ENCODE measurements at regions not wholly inside any gene's neighbourhood (a gene's known extent, or its start where the extent isn't known, plus 50 kb on each side); places are given as distances from the start of the nearest gene placed in this dataset.
"Not testable (repeated sequence)": the region's sequence is repeated elsewhere in the genome, so short reads cannot be mapped to it uniquely, and the experiment has no call there.

DNA sequence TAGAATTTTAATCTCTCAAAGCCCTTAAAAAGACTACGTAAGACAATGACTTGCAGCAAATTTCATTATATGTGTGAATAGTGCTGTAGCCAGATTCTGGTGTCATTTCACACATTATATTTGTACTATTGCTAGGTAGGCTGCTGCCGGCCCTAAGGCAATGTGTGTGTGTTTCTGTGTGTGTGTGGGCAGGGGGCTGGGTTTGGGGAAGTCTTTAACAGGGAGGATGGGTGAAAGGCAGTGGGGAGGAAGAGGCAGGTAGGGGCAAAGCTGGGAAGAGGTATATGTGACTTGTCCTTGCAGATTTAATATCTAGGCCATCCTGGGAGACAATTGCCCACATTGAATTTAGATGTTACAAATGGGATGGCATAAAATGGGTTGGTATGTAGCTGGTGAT, 130.8 kb downstream of the MACIR start:
- H4K20me1 ChIP-seq (ENCODE audit: control insufficient read depth, insufficient read depth, low read length, poor library complexity, severe bottlenecking), result no peaks in the 10 kb centered on the region
- H3K4me2 ChIP-seq (replicated peaks; ENCODE audit: low read depth, low read length, poor library complexity, severe bottlenecking), result no peak overlapping the region
- no peak overlapping the region for H2AFZ ChIP-seq (ENCODE audit: insufficient read depth, low read depth, low read length, poor library complexity, severe bottlenecking)
- WGBS (ENCODE audit: insufficient coverage), result no CpG with 5 or more reads among the region's 2 CpGs
- H3K79me2 ChIP-seq (ENCODE audit: control insufficient read depth, insufficient read depth, low read length), result no peaks in the 10 kb centered on the region
- no peaks in the 10 kb centered on the region for H3K9me3 ChIP-seq (ENCODE audit: control extremely low read depth in 1 of 3, control insufficient read depth in 2 of 3, insufficient read depth in 1 of 3, low read length in 2 of 3)
- TF ChIP-seq, protein P1, sequence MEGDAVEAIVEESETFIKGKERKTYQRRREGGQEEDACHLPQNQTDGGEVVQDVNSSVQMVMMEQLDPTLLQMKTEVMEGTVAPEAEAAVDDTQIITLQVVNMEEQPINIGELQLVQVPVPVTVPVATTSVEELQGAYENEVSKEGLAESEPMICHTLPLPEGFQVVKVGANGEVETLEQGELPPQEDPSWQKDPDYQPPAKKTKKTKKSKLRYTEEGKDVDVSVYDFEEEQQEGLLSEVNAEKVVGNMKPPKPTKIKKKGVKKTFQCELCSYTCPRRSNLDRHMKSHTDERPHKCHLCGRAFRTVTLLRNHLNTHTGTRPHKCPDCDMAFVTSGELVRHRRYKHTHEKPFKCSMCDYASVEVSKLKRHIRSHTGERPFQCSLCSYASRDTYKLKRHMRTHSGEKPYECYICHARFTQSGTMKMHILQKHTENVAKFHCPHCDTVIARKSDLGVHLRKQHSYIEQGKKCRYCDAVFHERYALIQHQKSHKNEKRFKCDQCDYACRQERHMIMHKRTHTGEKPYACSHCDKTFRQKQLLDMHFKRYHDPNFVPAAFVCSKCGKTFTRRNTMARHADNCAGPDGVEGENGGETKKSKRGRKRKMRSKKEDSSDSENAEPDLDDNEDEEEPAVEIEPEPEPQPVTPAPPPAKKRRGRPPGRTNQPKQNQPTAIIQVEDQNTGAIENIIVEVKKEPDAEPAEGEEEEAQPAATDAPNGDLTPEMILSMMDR (IDR thresholded peaks at IDR 0.05), result no peak
- TF ChIP-seq EZH2 (IDR thresholded peaks at IDR 0.05; ENCODE audit: borderline replicate concordance, insufficient read depth, low read depth, low read length, poor library complexity, severe bottlenecking), result no peak
- no peak overlapping the region for H3K9ac ChIP-seq (ENCODE audit: low read length)
- no peaks in the 10 kb centered on the region for H3K9me3 Mint-ChIP-seq (ENCODE audit: insufficient read depth)
- POLR2A ChIA-PET, result no interaction called here
- no peaks in the 10 kb centered on the region for H3K27me3 ChIP-seq (replicated peaks in 1 of 4; ENCODE audit: control extremely low read depth in 1 of 4, control insufficient read depth in 3 of 4, insufficient read depth in 4 of 4, low read length in 3 of 4)
- no peaks in the 10 kb centered on the region for H3K36me3 ChIP-seq (replicated peaks in 1 of 2; ENCODE audit: control extremely low read depth in 1 of 2, control insufficient read depth in 1 of 2, extremely low read depth in 1 of 2, insufficient read depth in 2 of 2, low read length in 1 of 2)
- ATAC-seq (ENCODE audit: low read depth), result no peak
- no peak overlapping the region for H3K4me3 ChIP-seq (ENCODE audit: control extremely low read depth in 1 of 5, extremely low read depth in 1 of 5, insufficient read depth in 1 of 5, low read depth in 2 of 5, low read length in 4 of 5)
- H3K4me3 Mint-ChIP-seq, result no peak overlapping the region
- peaks cover 3% of the 10 kb centered on the region for H3K27me3 Mint-ChIP-seq
- CTCF ChIA-PET, result no interaction called here
- no peaks in the 10 kb centered on the region for H3K4me1 ChIP-seq (ENCODE audit: control insufficient read depth in 2 of 2, insufficient read depth in 2 of 2, low read length in 2 of 2)
- intact Hi-C loops (cut with micrococcal nuclease), result no loop called here
- H3K27ac ChIP-seq (ENCODE audit: low read length in 2 of 2), result no peak overlapping the region
- no peak for DNase-seq
- no peak overlapping the region for H3K27ac Mint-ChIP-seq
- H3K4me1 Mint-ChIP-seq, result no peaks in the 10 kb centered on the region

DNA sequence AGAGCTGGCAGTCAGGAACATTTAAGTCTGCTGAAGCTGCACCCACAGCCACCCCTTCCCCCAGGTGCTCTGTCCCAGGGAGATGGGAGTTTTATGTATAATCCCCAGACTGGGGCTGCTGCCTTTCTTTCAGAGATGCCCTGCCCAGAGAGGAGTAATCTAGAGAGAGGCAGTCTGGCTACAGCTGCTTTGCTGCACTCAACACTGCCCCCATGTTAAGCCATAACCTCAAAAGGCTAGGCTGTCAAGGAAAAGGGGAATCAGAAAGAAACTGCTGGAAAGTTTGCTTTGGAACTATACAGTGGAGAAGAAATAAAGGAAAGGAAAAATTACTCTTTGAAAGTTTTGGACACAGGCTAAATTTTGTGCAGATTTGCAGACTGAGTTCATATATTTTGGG, 127.2 kb downstream of the MACIR start:
- H3K9me3 ChIP-seq (ENCODE audit: control extremely low read depth in 1 of 3, control insufficient read depth in 2 of 3, insufficient read depth in 1 of 3, low read length in 2 of 3), result no peaks in the 10 kb centered on the region
- ChIA-PET CTCF (no interaction called here), POLR2A (no interaction called here)
- no peaks in the 10 kb centered on the region for H3K4me1 ChIP-seq (ENCODE audit: control insufficient read depth in 2 of 2, insufficient read depth in 2 of 2, low read length in 2 of 2)
- TF ChIP-seq, protein P1 (IDR thresholded peaks at IDR 0.05), result no peak
- TF ChIP-seq EZH2 (IDR thresholded peaks at IDR 0.05; ENCODE audit: borderline replicate concordance, insufficient read depth, low read depth, low read length, poor library complexity, severe bottlenecking), result no peak
- DNase-seq, result no peak
- no peaks in the 10 kb centered on the region for H3K27me3 ChIP-seq (replicated peaks in 1 of 4; ENCODE audit: control extremely low read depth in 1 of 4, control insufficient read depth in 3 of 4, insufficient read depth in 4 of 4, low read length in 3 of 4)
- H3K9ac ChIP-seq (ENCODE audit: low read length), result no peak overlapping the region
- H3K4me1 Mint-ChIP-seq, result no peaks in the 10 kb centered on the region
- no peak overlapping the region for H3K27ac ChIP-seq (ENCODE audit: low read length in 2 of 2)
- no peaks in the 10 kb centered on the region for H3K79me2 ChIP-seq (ENCODE audit: control insufficient read depth, insufficient read depth, low read length)
- no peak overlapping the region for H3K4me3 Mint-ChIP-seq
- intact Hi-C loops (cut with micrococcal nuclease), result no loop called here
- H3K9me3 Mint-ChIP-seq (ENCODE audit: insufficient read depth), result peaks cover 5% of the 10 kb centered on the region
- H3K27me3 Mint-ChIP-seq, result peaks cover 3% of the 10 kb centered on the region
- ATAC-seq (ENCODE audit: low read depth), result no peak
- no peak overlapping the region for H2AFZ ChIP-seq (ENCODE audit: insufficient read depth, low read depth, low read length, poor library complexity, severe bottlenecking)
- no peak overlapping the region for H3K4me2 ChIP-seq (replicated peaks; ENCODE audit: low read depth, low read length, poor library complexity, severe bottlenecking)
- no peak overlapping the region for H3K27ac Mint-ChIP-seq
- H4K20me1 ChIP-seq (ENCODE audit: control insufficient read depth, insufficient read depth, low read length, poor library complexity, severe bottlenecking), result no peaks in the 10 kb centered on the region
- no peak overlapping the region for H3K4me3 ChIP-seq (ENCODE audit: control extremely low read depth in 1 of 5, extremely low read depth in 1 of 5, insufficient read depth in 1 of 5, low read depth in 2 of 5, low read length in 4 of 5)
- no peaks in the 10 kb centered on the region for H3K36me3 ChIP-seq (replicated peaks in 1 of 2; ENCODE audit: control extremely low read depth in 1 of 2, control insufficient read depth in 1 of 2, extremely low read depth in 1 of 2, insufficient read depth in 2 of 2, low read length in 1 of 2)

DNA sequence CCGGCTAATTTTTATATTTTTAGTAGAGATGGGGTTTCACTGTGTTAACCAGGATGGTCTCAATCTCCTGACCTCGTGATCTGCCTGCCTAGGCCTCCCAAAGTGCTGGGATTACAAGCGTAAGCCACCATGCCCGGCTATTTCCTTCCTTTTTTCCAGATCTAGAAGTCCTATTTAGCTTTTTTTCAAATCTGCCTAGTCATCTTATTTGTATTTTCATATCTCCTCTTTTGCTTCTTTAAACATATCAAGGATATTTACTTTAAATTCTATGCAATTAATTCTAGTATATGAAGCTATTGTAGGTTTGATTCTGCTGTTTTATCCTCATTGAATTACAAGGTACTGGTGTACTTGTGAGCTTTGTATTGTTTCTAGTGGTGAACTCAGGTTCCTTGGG, 119.1 kb downstream of the MACIR start:
- H3K27me3 Mint-ChIP-seq; H3K4me3 ChIP-seq (ENCODE audit: control extremely low read depth in 1 of 5, extremely low read depth in 1 of 5, insufficient read depth in 1 of 5, low read depth in 2 of 5, low read length in 4 of 5); CTCF ChIA-PET: not testable (repeated sequence)

More for the DNA sequence above, 119.1 kb downstream of the MACIR start:
- H3K27me3 ChIP-seq (replicated peaks in 1 of 4; ENCODE audit: control extremely low read depth in 1 of 4, control insufficient read depth in 3 of 4, insufficient read depth in 4 of 4, low read length in 3 of 4); DNase-seq; H3K9ac ChIP-seq (ENCODE audit: low read length); H3K4me1 ChIP-seq (ENCODE audit: control insufficient read depth in 2 of 2, insufficient read depth in 2 of 2, low read length in 2 of 2); H3K79me2 ChIP-seq (ENCODE audit: control insufficient read depth, insufficient read depth, low read length); POLR2A ChIA-PET; H3K9me3 ChIP-seq (ENCODE audit: control extremely low read depth in 1 of 3, control insufficient read depth in 2 of 3, insufficient read depth in 1 of 3, low read length in 2 of 3); ATAC-seq (ENCODE audit: low read depth); H3K36me3 ChIP-seq (replicated peaks in 1 of 2; ENCODE audit: control extremely low read depth in 1 of 2, control insufficient read depth in 1 of 2, extremely low read depth in 1 of 2, insufficient read depth in 2 of 2, low read length in 1 of 2); H4K20me1 ChIP-seq (ENCODE audit: control insufficient read depth, insufficient read depth, low read length, poor library complexity, severe bottlenecking); H3K4me1 Mint-ChIP-seq; H3K4me2 ChIP-seq (replicated peaks; ENCODE audit: low read depth, low read length, poor library complexity, severe bottlenecking); H3K27ac ChIP-seq (ENCODE audit: low read length in 2 of 2); H2AFZ ChIP-seq (ENCODE audit: insufficient read depth, low read depth, low read length, poor library complexity, severe bottlenecking); H3K9me3 Mint-ChIP-seq (ENCODE audit: insufficient read depth); H3K4me3 Mint-ChIP-seq; H3K27ac Mint-ChIP-seq: not testable (repeated sequence)
- WGBS (ENCODE audit: insufficient coverage), result 75% methylated on average over 2 of the region's 4 CpGs
- intact Hi-C loops (cut with micrococcal nuclease), result loop anchor here (5.0 kb wide), 1 partner anchor 435 kb away; no protein-coding TSS in a partner anchor
